Osteoblast (primary cell): ENCODE measurements at regions not wholly inside any gene's neighbourhood (a gene's known extent, or its start where the extent isn't known, plus 50 kb on each side); places are given as distances from the start of the nearest gene placed in this dataset.

Experiments used
- DNase-seq: peaks from one replicate; pipeline ENCODE4 v3.0.0; 2011; ENCODE audit warnings: low spot score, mixed read lengths; ENCODE audit not compliant: insufficient read length; ENCODE audit errors: missing footprints
- H2AFZ ChIP-seq: 2 replicates; pipeline ENCODE4 v1.6.0; 2011; ENCODE audit warnings: mild to moderate bottlenecking, low read length
- H3K27ac ChIP-seq: 2 replicates; pipeline ENCODE4 v1.5.1; 2011; ENCODE audit warnings: mild to moderate bottlenecking, low read depth, low read length, moderate library complexity
- H3K27me3 ChIP-seq: 2 replicates; pipeline ENCODE4 v1.6.0; 2012; ENCODE audit warnings: mild to moderate bottlenecking, control low read depth, inconsistent platforms, low read length, moderate library complexity; ENCODE audit not compliant: insufficient read depth
- H3K36me3 ChIP-seq: 2 replicates; pipeline ENCODE4 v1.5.1; 2011; ENCODE audit warnings: mild to moderate bottlenecking, low read length, control low read depth, moderate library complexity; ENCODE audit not compliant: insufficient read depth
- H3K4me1 ChIP-seq: 2 replicates; pipeline ENCODE4 v1.5.1; 2011; ENCODE audit warnings: mild to moderate bottlenecking, low read length, control low read depth, moderate library complexity; ENCODE audit not compliant: insufficient read depth
- H3K4me2 ChIP-seq: 2 replicates; pipeline ENCODE4 v1.6.0; 2011; ENCODE audit warnings: mild to moderate bottlenecking, low read length; ENCODE audit not compliant: insufficient read depth
- H3K4me3 ChIP-seq: fragments of 200-600 bp; sonication (generic); 3 replicates; pipeline ENCODE4 v1.5.1; 2012; ENCODE audit warnings: mild to moderate bottlenecking, low read length, inconsistent platforms; ENCODE audit not compliant: insufficient read depth
- H3K79me2 ChIP-seq: 2 replicates; pipeline ENCODE4 v1.6.0; 2012; ENCODE audit warnings: mild to moderate bottlenecking, low read length, control low read depth, inconsistent platforms; ENCODE audit not compliant: insufficient read depth
- H3K9me3 ChIP-seq: 2 replicates; pipeline ENCODE4 v1.5.1; 2011; ENCODE audit warnings: low read depth, low read length, control low read depth
- H4K20me1 ChIP-seq: 2 replicates; pipeline ENCODE4 v1.6.0; 2012; ENCODE audit warnings: mild to moderate bottlenecking, low read length, control low read depth; ENCODE audit not compliant: insufficient read depth
- TF ChIP-seq, protein P1 (sequence below): IDR thresholded peaks from 2 replicates; pipeline ENCODE4 v1.5.1; 2011; ENCODE audit warnings: mild to moderate bottlenecking, low read depth, low read length, moderate library complexity; ENCODE audit errors: extremely low read depth

DNA sequence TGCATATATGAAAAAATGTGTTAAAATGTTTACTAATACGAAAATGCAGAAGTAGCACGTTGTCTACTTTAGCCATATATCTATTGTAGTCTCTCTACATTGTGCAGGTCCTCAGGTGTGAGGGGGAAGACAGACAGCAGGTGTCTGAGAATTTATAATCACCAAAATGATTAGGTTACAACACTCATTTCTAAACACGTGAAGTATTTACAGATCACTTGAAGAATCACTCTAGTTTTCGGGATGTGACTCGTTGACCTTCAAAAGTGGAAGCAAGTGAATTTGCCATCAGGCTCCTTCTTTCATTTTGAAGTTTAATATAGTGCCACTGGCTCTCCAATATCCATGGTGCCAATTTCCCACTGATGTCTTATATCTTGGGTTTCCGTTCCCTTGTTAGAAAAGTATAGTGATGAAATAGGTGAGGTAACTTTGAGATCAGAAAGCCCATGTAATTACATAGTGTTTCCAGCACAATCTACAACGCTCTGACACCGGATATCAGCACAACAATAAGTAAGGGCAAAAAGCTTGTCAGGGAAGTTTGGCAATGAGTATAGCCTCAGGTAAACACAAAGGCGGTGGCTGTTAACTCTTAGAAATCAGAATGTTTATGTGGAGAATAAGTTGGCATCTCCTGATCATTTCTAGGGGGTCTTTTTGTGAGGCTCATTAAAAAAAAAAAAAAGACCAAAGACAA lies 57.5 kb upstream of the SP4 start:
- Histone ChIP-seq H4K20me1 (no peaks in the 10 kb centered on the region), H3K36me3 (no peaks in the 10 kb centered on the region), H3K4me2 (no peak overlapping the region), H3K4me3 (no peak overlapping the region), H3K27ac (no peak overlapping the region), H2AFZ (no peak overlapping the region), H3K79me2 (no peaks in the 10 kb centered on the region), H3K27me3 (no peaks in the 10 kb centered on the region), H3K9me3 (no peaks in the 10 kb centered on the region), H3K4me1 (no peaks in the 10 kb centered on the region)
- TF ChIP-seq, protein P1, sequence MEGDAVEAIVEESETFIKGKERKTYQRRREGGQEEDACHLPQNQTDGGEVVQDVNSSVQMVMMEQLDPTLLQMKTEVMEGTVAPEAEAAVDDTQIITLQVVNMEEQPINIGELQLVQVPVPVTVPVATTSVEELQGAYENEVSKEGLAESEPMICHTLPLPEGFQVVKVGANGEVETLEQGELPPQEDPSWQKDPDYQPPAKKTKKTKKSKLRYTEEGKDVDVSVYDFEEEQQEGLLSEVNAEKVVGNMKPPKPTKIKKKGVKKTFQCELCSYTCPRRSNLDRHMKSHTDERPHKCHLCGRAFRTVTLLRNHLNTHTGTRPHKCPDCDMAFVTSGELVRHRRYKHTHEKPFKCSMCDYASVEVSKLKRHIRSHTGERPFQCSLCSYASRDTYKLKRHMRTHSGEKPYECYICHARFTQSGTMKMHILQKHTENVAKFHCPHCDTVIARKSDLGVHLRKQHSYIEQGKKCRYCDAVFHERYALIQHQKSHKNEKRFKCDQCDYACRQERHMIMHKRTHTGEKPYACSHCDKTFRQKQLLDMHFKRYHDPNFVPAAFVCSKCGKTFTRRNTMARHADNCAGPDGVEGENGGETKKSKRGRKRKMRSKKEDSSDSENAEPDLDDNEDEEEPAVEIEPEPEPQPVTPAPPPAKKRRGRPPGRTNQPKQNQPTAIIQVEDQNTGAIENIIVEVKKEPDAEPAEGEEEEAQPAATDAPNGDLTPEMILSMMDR, result no peak
- no peak for DNase-seq

DNA sequence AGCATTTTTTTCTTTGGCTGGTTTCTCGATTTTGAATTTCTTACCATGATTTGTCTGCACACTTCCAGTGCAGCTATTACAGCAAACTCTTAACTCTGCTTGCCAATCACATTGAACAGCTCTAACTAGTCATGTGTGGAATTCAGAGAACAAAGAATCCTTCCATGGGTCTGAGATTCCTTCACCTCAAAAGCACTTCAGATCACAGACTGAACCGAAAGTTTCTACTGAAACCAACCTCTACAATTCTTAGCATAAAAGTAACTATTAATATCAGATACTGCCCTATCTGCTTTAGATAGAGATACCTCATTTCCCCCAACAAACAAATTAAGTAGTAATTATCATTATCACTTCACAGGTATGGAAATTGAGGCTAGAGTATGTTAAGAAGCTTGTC lies 56.5 kb upstream of the SP4 start:
- no peak for DNase-seq
- Histone ChIP-seq H3K4me2 (no peak overlapping the region), H3K79me2 (no peaks in the 10 kb centered on the region), H2AFZ (no peak overlapping the region), H3K9me3 (no peaks in the 10 kb centered on the region), H3K4me1 (no peaks in the 10 kb centered on the region), H4K20me1 (no peaks in the 10 kb centered on the region), H3K27me3 (no peaks in the 10 kb centered on the region), H3K4me3 (no peak overlapping the region), H3K36me3 (no peaks in the 10 kb centered on the region), H3K27ac (no peak overlapping the region)
- TF ChIP-seq, protein P1, result no peak

DNA sequence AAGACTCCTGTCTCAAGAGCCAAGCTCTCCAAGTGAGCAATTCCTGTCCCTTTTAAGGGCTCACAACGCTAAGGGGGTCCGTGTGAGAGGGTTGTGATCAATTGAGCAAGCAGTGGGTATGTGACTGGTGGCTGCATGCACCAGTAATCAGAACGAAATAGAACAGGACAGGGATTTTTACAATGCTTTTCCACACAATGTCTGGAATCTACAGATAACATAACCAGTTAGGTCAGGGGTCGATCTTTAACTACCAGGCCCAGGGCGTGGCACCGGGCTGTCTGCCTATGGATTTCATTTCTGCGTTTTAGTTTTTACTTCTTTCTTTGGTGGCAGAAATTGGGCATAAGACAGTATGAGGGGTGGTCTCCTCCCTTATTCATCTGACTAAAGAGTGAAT lies 54.9 kb upstream of the SP4 start:
- no peaks in the 10 kb centered on the region for H3K36me3 ChIP-seq
- no peak overlapping the region for H3K4me3 ChIP-seq
- DNase-seq, result no peak
- no peaks in the 10 kb centered on the region for H3K79me2 ChIP-seq
- H2AFZ ChIP-seq, result no peak overlapping the region
- TF ChIP-seq, protein P1, result no peak
- no peaks in the 10 kb centered on the region for H3K27me3 ChIP-seq
- no peaks in the 10 kb centered on the region for H3K9me3 ChIP-seq
- H3K4me1 ChIP-seq, result no peaks in the 10 kb centered on the region
- H3K27ac ChIP-seq, result no peak overlapping the region
- no peak overlapping the region for H3K4me2 ChIP-seq
- H4K20me1 ChIP-seq, result no peaks in the 10 kb centered on the region

DNA sequence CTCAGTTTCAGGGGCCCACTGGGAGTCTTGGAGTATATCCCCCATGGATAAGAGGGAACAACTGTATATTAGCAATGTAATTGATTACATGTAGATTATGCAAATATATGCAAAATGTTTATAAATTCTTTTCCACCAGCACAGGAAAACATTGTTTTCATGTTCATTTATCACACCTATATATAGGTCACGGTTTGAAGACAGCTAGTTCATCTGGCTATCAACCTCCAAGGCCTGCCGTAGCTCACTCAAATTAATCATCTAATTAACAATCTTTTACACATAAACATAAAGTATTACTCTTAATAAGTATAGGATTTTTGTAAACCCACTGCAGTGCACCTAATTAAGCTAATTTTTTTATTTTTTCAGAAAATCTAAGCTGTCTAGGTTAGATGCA lies 53.7 kb upstream of the SP4 start:
- TF ChIP-seq, protein P1, result no peak
- no peak for DNase-seq
- Histone ChIP-seq H3K4me3 (no peak overlapping the region), H3K4me1 (no peaks in the 10 kb centered on the region), H3K79me2 (no peaks in the 10 kb centered on the region), H2AFZ (no peak overlapping the region), H3K36me3 (no peaks in the 10 kb centered on the region), H4K20me1 (no peaks in the 10 kb centered on the region), H3K27ac (no peak overlapping the region), H3K9me3 (no peaks in the 10 kb centered on the region), H3K4me2 (no peak overlapping the region), H3K27me3 (no peaks in the 10 kb centered on the region)
